ENCODE measurements at regions not wholly inside any gene's neighbourhood (a gene's known extent, or its start where the extent isn't known, plus 50 kb on each side); places are given as distances from the start of the nearest gene placed in this dataset.

GRCh38 chr9:91040371-91041215, 239.0 kb downstream of the SYK start:
- no peak for DNase-seq (ENCODE audit: low spot score)

GRCh38 chr9:91042024-91042423, 240.4 kb downstream of the SYK start:
- no peak for DNase-seq (ENCODE audit: low spot score)

- DNase-seq (ENCODE audit: low spot score): no peak
These were observed 240.9 kb downstream of the SYK start for GRCh38 chr9:91042541-91042940.

- no peak for DNase-seq (ENCODE audit: low spot score)
These were observed 241.6 kb downstream of the SYK start for GRCh38 chr9:91043056-91043810.

- DNase-seq (ENCODE audit: low spot score): no peak
These were observed 242.2 kb downstream of the SYK start for GRCh38 chr9:91043811-91044175.

GRCh38 chr9:91044354-91044753, 242.7 kb downstream of the SYK start:
- no peak for DNase-seq (ENCODE audit: low spot score)

GRCh38 chr9:91045041-91045440, 243.4 kb downstream of the SYK start:
- no peak for DNase-seq (ENCODE audit: low spot score)

- DNase-seq (ENCODE audit: low spot score): no peak
These were observed 245.9 kb downstream of the SYK start for GRCh38 chr9:91047529-91047928.

GRCh38 chr9:91047993-91048607, 246.5 kb downstream of the SYK start:
- peak; percentile 36 for DNase-seq (ENCODE audit: low spot score)

- DNase-seq (ENCODE audit: low spot score): no peak
These were observed 247.1 kb downstream of the SYK start for GRCh38 chr9:91048749-91049148.

GRCh38 chr9:91053824-91054223, 252.2 kb downstream of the SYK start:
- DNase-seq (ENCODE audit: low spot score): no peak

GRCh38 chr9:91055845-91056244, 254.2 kb downstream of the SYK start:
- DNase-seq (ENCODE audit: low spot score): no peak

GRCh38 chr9:91056486-91056885, 254.9 kb downstream of the SYK start:
- no peak for DNase-seq (ENCODE audit: low spot score)

GRCh38 chr9:91056917-91057316, 255.3 kb downstream of the SYK start:
- DNase-seq (ENCODE audit: low spot score): no peak

- DNase-seq (ENCODE audit: low spot score): no peak
These were observed 258.1 kb downstream of the SYK start for GRCh38 chr9:91059713-91060112.

GRCh38 chr9:91060520-91061343, 259.1 kb downstream of the SYK start:
- no peak for DNase-seq (ENCODE audit: low spot score)

- no peak for DNase-seq (ENCODE audit: low spot score)
These were observed 259.9 kb downstream of the SYK start for GRCh38 chr9:91061506-91061905.

- no peak for DNase-seq (ENCODE audit: low spot score)
These were observed 260.7 kb downstream of the SYK start for GRCh38 chr9:91062281-91062680.

GRCh38 chr9:91063471-91063870, 261.9 kb downstream of the SYK start:
- no peak for DNase-seq (ENCODE audit: low spot score)

GRCh38 chr9:91065231-91066041, 263.8 kb downstream of the SYK start:
- no peak for DNase-seq (ENCODE audit: low spot score)

GRCh38 chr9:91066042-91066415, 264.4 kb downstream of the SYK start:
- no peak for DNase-seq (ENCODE audit: low spot score)

Data from RKO (cell line).